ENCODE measurements at regions not wholly inside any gene's neighbourhood (a gene's known extent, or its start where the extent isn't known, plus 50 kb on each side); places are given as distances from the start of the nearest gene placed in this dataset.
"Not testable (repeated sequence)": the region's sequence is repeated elsewhere in the genome, so short reads cannot be mapped to it uniquely, and the experiment has no call there.

- Histone ChIP-seq H3K9me2 (ENCODE audit: insufficient read depth, low read length) (no peaks in the 10 kb centered on the region), H4K20me1 (ENCODE audit: insufficient read depth, low read length) (no peaks in the 10 kb centered on the region)
- POLR2A ChIA-PET: interaction anchor here (0.5 kb wide), 1 partner anchor 25 kb away, joined by 3 read pairs; no protein-coding TSS in a partner anchor
Measured at GRCh38 chr6:74256381-74256780, 560.4 kb downstream of the CD109 start.

DNA sequence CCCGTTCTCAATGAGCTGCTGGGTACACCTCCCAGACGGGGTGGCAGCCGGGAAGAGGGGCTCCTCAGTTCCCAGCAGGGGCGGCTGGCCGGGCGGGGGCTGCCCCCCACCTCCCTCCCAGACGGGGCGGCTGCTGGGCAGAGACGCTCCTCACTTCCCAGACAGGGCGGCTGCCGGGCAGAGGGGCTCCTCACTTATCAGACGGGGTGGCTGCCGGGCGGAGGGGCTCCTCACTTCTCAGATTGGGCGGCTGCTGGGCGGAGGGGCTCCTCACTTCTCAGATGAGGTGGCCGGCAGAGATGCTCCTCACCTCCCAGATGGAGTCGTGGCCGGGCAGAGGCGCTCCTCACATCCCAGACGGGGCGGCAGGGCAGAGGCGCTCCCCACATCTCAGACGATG, 559.0 kb downstream of the CD109 start:
- BruUV-seq (replicated peaks): not testable (repeated sequence)

More at GRCh38 chr6:74256381-74256780, 560.4 kb downstream of the CD109 start:
- no peaks in the 10 kb centered on the region for H3K4me1 ChIP-seq (ENCODE audit: insufficient read depth, low read length, poor library complexity, severe bottlenecking)
- H3K79me2 ChIP-seq (ENCODE audit: insufficient read depth, low read depth, low read length): no peaks in the 10 kb centered on the region
- no peak overlapping the region for H3K4me3 ChIP-seq (ENCODE audit: low read depth, low read length, poor library complexity, severe bottlenecking)
- H2AFZ ChIP-seq (ENCODE audit: low read length): no peak overlapping the region
- no peaks in the 10 kb centered on the region for H3K9me3 ChIP-seq (ENCODE audit: low read length)
- TF ChIP-seq EZH2phosphoT487 (IDR thresholded peaks at IDR 0.05; ENCODE audit: borderline replicate concordance, low read depth, low read length) (no peak), CTCF (conservative IDR thresholded peaks at IDR 0.05; ENCODE audit: low read length) (no peak)
- H3K27ac ChIP-seq (ENCODE audit: low read depth, low read length, poor library complexity, severe bottlenecking): no peak overlapping the region
- BruUV-seq (replicated peaks): no TSS peak
- H3K4me2 ChIP-seq (ENCODE audit: low read length): no peak overlapping the region
- no peaks in the 10 kb centered on the region for H3K36me3 ChIP-seq (ENCODE audit: insufficient read depth, low read length)
- intact Hi-C loops (cut with micrococcal nuclease; ENCODE audit: unreplicated experiment): no loop called here
- CTCF ChIA-PET (ENCODE audit: unreplicated experiment): no interaction called here
- no peak for DNase-seq (ENCODE audit: low spot score)

GRCh38 chr6:74254147-74254546, 558.1 kb downstream of the CD109 start:
- H3K9me2 ChIP-seq (ENCODE audit: insufficient read depth, low read length); H3K4me1 ChIP-seq (ENCODE audit: insufficient read depth, low read length, poor library complexity, severe bottlenecking); H3K27ac ChIP-seq (ENCODE audit: low read depth, low read length, poor library complexity, severe bottlenecking); H4K20me1 ChIP-seq (ENCODE audit: insufficient read depth, low read length); CTCF ChIA-PET (ENCODE audit: unreplicated experiment); H3K79me2 ChIP-seq (ENCODE audit: insufficient read depth, low read depth, low read length); H3K4me2 ChIP-seq (ENCODE audit: low read length); H3K36me3 ChIP-seq (ENCODE audit: insufficient read depth, low read length); intact Hi-C loops (cut with micrococcal nuclease; ENCODE audit: unreplicated experiment); H2AFZ ChIP-seq (ENCODE audit: low read length); DNase-seq (ENCODE audit: low spot score); H3K4me3 ChIP-seq (ENCODE audit: low read depth, low read length, poor library complexity, severe bottlenecking); POLR2A ChIA-PET; H3K9me3 ChIP-seq (ENCODE audit: low read length); BruUV-seq (replicated peaks): not testable (repeated sequence)

More for the DNA sequence above, 559.0 kb downstream of the CD109 start:
- H3K4me1 ChIP-seq (ENCODE audit: insufficient read depth, low read length, poor library complexity, severe bottlenecking); POLR2A ChIA-PET; CTCF ChIA-PET (ENCODE audit: unreplicated experiment); H3K9me2 ChIP-seq (ENCODE audit: insufficient read depth, low read length); H3K4me2 ChIP-seq (ENCODE audit: low read length); H3K36me3 ChIP-seq (ENCODE audit: insufficient read depth, low read length); H4K20me1 ChIP-seq (ENCODE audit: insufficient read depth, low read length); H3K9me3 ChIP-seq (ENCODE audit: low read length); H3K27ac ChIP-seq (ENCODE audit: low read depth, low read length, poor library complexity, severe bottlenecking); DNase-seq (ENCODE audit: low spot score); H3K79me2 ChIP-seq (ENCODE audit: insufficient read depth, low read depth, low read length); intact Hi-C loops (cut with micrococcal nuclease; ENCODE audit: unreplicated experiment); H2AFZ ChIP-seq (ENCODE audit: low read length); H3K4me3 ChIP-seq (ENCODE audit: low read depth, low read length, poor library complexity, severe bottlenecking): not testable (repeated sequence)

- TF ChIP-seq EZH2phosphoT487 (IDR thresholded peaks at IDR 0.05; ENCODE audit: borderline replicate concordance, low read depth, low read length) (no peak), CTCF (conservative IDR thresholded peaks at IDR 0.05; ENCODE audit: low read length) (no peak)
- Histone ChIP-seq H3K4me1 (ENCODE audit: insufficient read depth, low read length, poor library complexity, severe bottlenecking) (no peaks in the 10 kb centered on the region), H3K27ac (ENCODE audit: low read depth, low read length, poor library complexity, severe bottlenecking) (no peak overlapping the region), H3K9me2 (ENCODE audit: insufficient read depth, low read length) (no peaks in the 10 kb centered on the region), H3K36me3 (ENCODE audit: insufficient read depth, low read length) (no peaks in the 10 kb centered on the region), H3K4me3 (ENCODE audit: low read depth, low read length, poor library complexity, severe bottlenecking) (no peak overlapping the region), H2AFZ (ENCODE audit: low read length) (no peak overlapping the region), H3K9me3 (ENCODE audit: low read length) (no peaks in the 10 kb centered on the region), H4K20me1 (ENCODE audit: insufficient read depth, low read length) (no peaks in the 10 kb centered on the region), H3K79me2 (ENCODE audit: insufficient read depth, low read depth, low read length) (no peaks in the 10 kb centered on the region), H3K4me2 (ENCODE audit: low read length) (no peak overlapping the region)
- no TSS peak for BruUV-seq (replicated peaks)
- intact Hi-C loops (cut with micrococcal nuclease; ENCODE audit: unreplicated experiment): no loop called here
- DNase-seq (ENCODE audit: low spot score): no peak
- ChIA-PET POLR2A (no interaction called here), CTCF (ENCODE audit: unreplicated experiment) (no interaction called here)
Measured at GRCh38 chr6:74253261-74253660, 557.3 kb downstream of the CD109 start.
